H1 (cell line): ENCODE measurements at regions not wholly inside any gene's neighbourhood (a gene's known extent, or its start where the extent isn't known, plus 50 kb on each side); places are given as distances from the start of the nearest gene placed in this dataset.

Experiments
- CTCF ChIA-PET: fragments of 300-600 bp; sonication (Branson Sonifier 250); formaldehyde crosslinking; loops from one replicate; lab custom pipeline; 2021; ENCODE audit not compliant: partially characterized antibody; lab: Charles Lee
- POLR2A ChIA-PET: fragments of 300-600 bp; sonication (Branson Sonifier 250); formaldehyde crosslinking; loops from one replicate; lab custom pipeline; 2021; ENCODE audit warnings: inconsistent platforms; ENCODE audit not compliant: partially characterized antibody; lab: Charles Lee
- DNase-seq, 2 experiments: peaks; one replicate each; pipeline versions ENCODE4 v3.0.0 to v3.0.0-alpha.2; 2010 to 2022; ENCODE audit warnings: low spot score in 2 of 2, low read depth in 1 of 2, mixed read lengths in 1 of 2
- FAIRE-seq: peaks from 2 replicates; lab custom pipeline; 2011; peaks lifted over from hg19 to GRCh38; lab: Jason Lieb, UNC
- H2AFZ ChIP-seq: 2 replicates; pipeline ENCODE4 v1.8.1; 2012; ENCODE audit warnings: low read length, inconsistent platforms
- H2AK5ac ChIP-seq: 2 replicates; pipeline ENCODE4 v1.6.1; 2013; ENCODE audit warnings: low read depth, low read length
- H2BK120ac ChIP-seq: replicated peaks from 2 replicates; pipeline ENCODE3; 2013; ENCODE audit warnings: low read depth, low read length, inconsistent platforms
- H2BK12ac ChIP-seq: 2 replicates; pipeline ENCODE4 v1.6.1; 2013; ENCODE audit warnings: low read depth, low read length
- H2BK15ac ChIP-seq: 2 replicates; pipeline ENCODE4 v1.6.1; 2013; ENCODE audit warnings: low read length
- H2BK20ac ChIP-seq: 2 replicates; pipeline ENCODE4 v1.6.1; 2013; ENCODE audit warnings: low read length
- H2BK5ac ChIP-seq: 2 replicates; pipeline ENCODE4 v1.6.1; 2013; ENCODE audit warnings: low read depth, low read length
- H3K14ac ChIP-seq: 2 replicates; pipeline ENCODE4 v1.6.1; 2013; ENCODE audit warnings: inconsistent platforms; ENCODE audit not compliant: insufficient read length
- H3K18ac ChIP-seq: 2 replicates; pipeline ENCODE4 v1.6.1; 2013; ENCODE audit warnings: low read length; ENCODE audit errors: extremely low read depth
- H3K23ac ChIP-seq: 2 replicates; pipeline ENCODE4 v1.6.1; 2013; ENCODE audit warnings: inconsistent platforms; ENCODE audit not compliant: insufficient read length
- H3K23me2 ChIP-seq: 2 replicates; pipeline ENCODE4 v1.6.1; 2013; ENCODE audit warnings: low read depth, low read length
- H3K27ac ChIP-seq: 2 replicates; pipeline ENCODE4 v1.6.1; 2011; ENCODE audit warnings: low read depth, low read length, inconsistent platforms
- H3K27me3 ChIP-seq, 4 experiments: replicated peaks in 1 of 4; 1 replicate in 1 of 4; 2 replicates in 3 of 4; pipeline versions ENCODE4 v1.6.1 to v1.8.1; 2011 to 2013; ENCODE audit warnings: low read length in 3 of 4, mild to moderate bottlenecking in 3 of 4, inconsistent platforms in 2 of 4, mixed read lengths in 2 of 4, moderate library complexity in 1 of 4; ENCODE audit not compliant: control insufficient read depth in 3 of 4, insufficient read depth in 3 of 4; ENCODE audit errors: extremely low read depth in 1 of 4
- H3K36me3 ChIP-seq, 4 experiments: 2 replicates each; pipeline versions ENCODE4 v1.6.1 to v1.8.1; 2011 to 2013; ENCODE audit warnings: mild to moderate bottlenecking in 4 of 4, low read length in 3 of 4, moderate library complexity in 2 of 4, control low read depth in 1 of 4, inconsistent platforms in 1 of 4; ENCODE audit not compliant: insufficient read depth in 4 of 4, control insufficient read depth in 2 of 4
- H3K4ac ChIP-seq: replicated peaks from 2 replicates; pipeline ENCODE3; 2013; ENCODE audit warnings: low read length, low read depth, mixed read lengths, inconsistent platforms; ENCODE audit not compliant: insufficient read length
- H3K4me1 ChIP-seq, 4 experiments: replicated peaks in 1 of 4; 1 replicate in 1 of 4; 2 replicates in 3 of 4; pipeline versions ENCODE4 v1.6.1 to v1.8.1; 2011 to 2013; ENCODE audit warnings: low read length in 3 of 4, inconsistent platforms in 2 of 4, mixed read lengths in 1 of 4; ENCODE audit not compliant: insufficient read depth in 4 of 4, control insufficient read depth in 3 of 4
- H3K4me2 ChIP-seq, 2 experiments: 2 replicates each; pipeline versions ENCODE4 v1.6.1 to v1.8.1; 2011 to 2013; ENCODE audit warnings: low read depth in 2 of 2, low read length in 2 of 2, control low read depth in 1 of 2, inconsistent platforms in 1 of 2, mild to moderate bottlenecking in 1 of 2; ENCODE audit not compliant: insufficient read depth in 1 of 2
- H3K4me3 ChIP-seq, 4 experiments: fragments of 200-600, 300-600 bp in 1 of 4; sonication (generic), shearing (Covaris generic), sonication (Bioruptor Twin) in 1 of 4; 2 replicates each; pipeline versions ENCODE4 v1.5.1 to v1.8.1; 2011 to 2016; ENCODE audit warnings: low read length in 4 of 4, low read depth in 3 of 4, control low read depth in 2 of 4, inconsistent platforms in 2 of 4, mild to moderate bottlenecking in 2 of 4, mixed read lengths in 1 of 4, moderate library complexity in 1 of 4; ENCODE audit not compliant: insufficient read depth in 2 of 4; ENCODE audit errors: extremely low read depth in 1 of 4
- H3K56ac ChIP-seq: replicated peaks from 2 replicates; pipeline ENCODE3; 2013; ENCODE audit warnings: low read depth, mild to moderate bottlenecking, mixed read lengths, low read length, inconsistent platforms; ENCODE audit not compliant: insufficient read length
- H3K79me1 ChIP-seq: 2 replicates; pipeline ENCODE4 v1.6.1; 2013; ENCODE audit warnings: low read depth, low read length, control low read depth
- H3K79me2 ChIP-seq, 2 experiments: 2 replicates each; pipeline versions ENCODE4 v1.6.1 to v1.8.1; 2012 to 2013; ENCODE audit warnings: low read length in 2 of 2, mild to moderate bottlenecking in 2 of 2, inconsistent platforms in 1 of 2; ENCODE audit not compliant: insufficient read depth in 2 of 2, control insufficient read depth in 1 of 2
- H3K9ac ChIP-seq, 4 experiments: replicated peaks in 1 of 4; 1 replicate in 1 of 4; 2 replicates in 3 of 4; pipeline versions ENCODE4 v1.6.1 to v1.8.1; 2011 to 2013; ENCODE audit warnings: low read depth in 3 of 4, low read length in 3 of 4, control low read depth in 2 of 4, mild to moderate bottlenecking in 2 of 4, moderate library complexity in 2 of 4, inconsistent platforms in 1 of 4; ENCODE audit errors: extremely low read depth in 1 of 4
- H3K9me3 ChIP-seq, 2 experiments: 2 replicates each; pipeline versions ENCODE4 v1.6.1 to v1.8.1; 2012 to 2013; ENCODE audit warnings: mild to moderate bottlenecking in 2 of 2, moderate library complexity in 2 of 2, control low read depth in 1 of 2, inconsistent platforms in 1 of 2, low read depth in 1 of 2, low read length in 1 of 2, mixed read lengths in 1 of 2; ENCODE audit not compliant: insufficient read depth in 2 of 2
- H4K20me1 ChIP-seq, 2 experiments: replicated peaks in 1 of 2; 2 replicates each; pipeline versions ENCODE3 to v1.8.1; 2011 to 2013; ENCODE audit warnings: inconsistent platforms in 2 of 2, low read length in 2 of 2, mild to moderate bottlenecking in 1 of 2; ENCODE audit not compliant: insufficient read depth in 2 of 2, control insufficient read depth in 1 of 2
- H4K5ac ChIP-seq: 2 replicates; pipeline ENCODE4 v1.6.1; 2013; ENCODE audit warnings: low read length, low read depth, mixed read lengths, inconsistent platforms; ENCODE audit not compliant: insufficient read length
- H4K8ac ChIP-seq: 2 replicates; pipeline ENCODE4 v1.8.0; 2013; ENCODE audit warnings: mild to moderate bottlenecking, moderate library complexity, low read length, inconsistent platforms; ENCODE audit not compliant: insufficient read depth; ENCODE audit errors: extremely low read depth
- H4K91ac ChIP-seq: replicated peaks from 2 replicates; pipeline ENCODE3; 2013; ENCODE audit warnings: low read length, mixed read lengths, inconsistent platforms; ENCODE audit not compliant: insufficient read length
- GTF2F1 ChIP-seq: IDR thresholded peaks from 2 replicates; pipeline ENCODE4 v1.6.1; 2012; ENCODE audit warnings: low read depth, low read length, improper control_type of control experiment, borderline replicate concordance
- POLR2A ChIP-seq, 2 experiments: IDR thresholded peaks; 1 replicate in 1 of 2; 2 replicates in 1 of 2; pipeline ENCODE4 v1.6.1; 2011; ENCODE audit warnings: low read depth in 2 of 2, low read length in 2 of 2, mild to moderate bottlenecking in 2 of 2; ENCODE audit errors: control extremely low read depth in 1 of 2
- POU5F1 ChIP-seq: IDR thresholded peaks from 2 replicates; pipeline ENCODE4 v1.6.1; 2011; ENCODE audit warnings: low read depth, mild to moderate bottlenecking, low read length, moderate library complexity
- RBBP5 ChIP-seq: IDR thresholded peaks from 2 replicates; pipeline ENCODE4 v1.7.1; 2012; ENCODE audit warnings: low read depth, mild to moderate bottlenecking, inconsistent platforms, low read length, moderate library complexity, borderline replicate concordance

- Histone ChIP-seq H3K4me2 (no peak overlapping the region), H4K5ac (no peak overlapping the region), H3K9me3 (no peaks in the 10 kb centered on the region), H2AFZ (no peak overlapping the region), H3K36me3 (no peaks in the 10 kb centered on the region), H2BK20ac (no peak overlapping the region), H3K4ac (no peak overlapping the region), H3K27me3 (peaks cover 0 to 1% (median 0%) of the 10 kb centered on the region in 4 experiments; a peak in 1 of 7 replicates), H2BK120ac (no peak overlapping the region), H4K8ac (no peak overlapping the region), H3K27ac (no peak overlapping the region), H3K79me1 (no peaks in the 10 kb centered on the region), H3K4me1 (no peaks in the 10 kb centered on the region), H2AK5ac (no peak overlapping the region), H3K23me2 (no peaks in the 10 kb centered on the region; the same call in 1 of the 2 replicates), H3K79me2 (no peaks in the 10 kb centered on the region), H3K4me3 (no peak overlapping the region), H2BK12ac (no peak overlapping the region), H2BK5ac (no peak overlapping the region), H2BK15ac (no peak overlapping the region), H3K56ac (no peak overlapping the region), H4K20me1 (no peaks in the 10 kb centered on the region), H3K9ac (no peak overlapping the region), H4K91ac (no peak overlapping the region), H3K23ac (no peak overlapping the region), H3K14ac (no peak overlapping the region), H3K18ac (no peak overlapping the region)
- POLR2A ChIA-PET, result no interaction called here
- no peak for DNase-seq
- CTCF ChIA-PET, result interaction anchor here (0.6 to 1.4 kb wide), 3 partner anchors 10 to 207 kb away, joined by 3 to 7 read pairs (median 4); no protein-coding TSS in a partner anchor
- TF ChIP-seq POU5F1 (no peak), POLR2A (IDR thresholded peaks at IDR 0.05; ENCODE audit: control extremely low read depth in 1 of 2, low read depth in 2 of 2, low read length in 2 of 2) (no peak), RBBP5 (no peak), GTF2F1 (no peak)
- no peak for FAIRE-seq
These were observed 235.2 kb upstream of the THSD7B start for GRCh38 chr2:136530146-136530545.
